22Rv1 (cell line): ENCODE measurements at regions not wholly inside any gene's neighbourhood (a gene's known extent, or its start where the extent isn't known, plus 50 kb on each side); places are given as distances from the start of the nearest gene placed in this dataset.

Experiments
- ZFX ChIP-seq: fragments of 450-650 bp; IDR thresholded peaks from 2 replicates; pipeline ENCODE4 v1.6.1; 2017; ENCODE audit warnings: antibody characterized with exemption, borderline replicate concordance
- TF ChIP-seq, protein P1 (sequence below): fragments of 450-650 bp; IDR thresholded peaks from 2 replicates; pipeline ENCODE4 v1.5.1; 2017; ENCODE audit warnings: mild to moderate bottlenecking

GRCh38 chr18:75760208-75760607 is 332.7 kb upstream of the SMIM21 start:
- TF ChIP-seq, protein P1, sequence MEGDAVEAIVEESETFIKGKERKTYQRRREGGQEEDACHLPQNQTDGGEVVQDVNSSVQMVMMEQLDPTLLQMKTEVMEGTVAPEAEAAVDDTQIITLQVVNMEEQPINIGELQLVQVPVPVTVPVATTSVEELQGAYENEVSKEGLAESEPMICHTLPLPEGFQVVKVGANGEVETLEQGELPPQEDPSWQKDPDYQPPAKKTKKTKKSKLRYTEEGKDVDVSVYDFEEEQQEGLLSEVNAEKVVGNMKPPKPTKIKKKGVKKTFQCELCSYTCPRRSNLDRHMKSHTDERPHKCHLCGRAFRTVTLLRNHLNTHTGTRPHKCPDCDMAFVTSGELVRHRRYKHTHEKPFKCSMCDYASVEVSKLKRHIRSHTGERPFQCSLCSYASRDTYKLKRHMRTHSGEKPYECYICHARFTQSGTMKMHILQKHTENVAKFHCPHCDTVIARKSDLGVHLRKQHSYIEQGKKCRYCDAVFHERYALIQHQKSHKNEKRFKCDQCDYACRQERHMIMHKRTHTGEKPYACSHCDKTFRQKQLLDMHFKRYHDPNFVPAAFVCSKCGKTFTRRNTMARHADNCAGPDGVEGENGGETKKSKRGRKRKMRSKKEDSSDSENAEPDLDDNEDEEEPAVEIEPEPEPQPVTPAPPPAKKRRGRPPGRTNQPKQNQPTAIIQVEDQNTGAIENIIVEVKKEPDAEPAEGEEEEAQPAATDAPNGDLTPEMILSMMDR, result no peak
- TF ChIP-seq ZFX, result no peak
